HCT116 (cell line): ENCODE measurements at regions not wholly inside any gene's neighbourhood (a gene's known extent, or its start where the extent isn't known, plus 50 kb on each side); places are given as distances from the start of the nearest gene placed in this dataset.

Experiments
- ATAC-seq: fragments of 200-7000 bp; cut with Tn5 transposase; 2 replicates; pipeline ENCODE4 v1.9.1; 2020; ENCODE audit warnings: mild to moderate bottlenecking, moderate library complexity
- BruUV-seq: library from RNA; stranded (reverse); fragments of 400-500 nt; replicated peaks from 2 replicates; lab custom pipeline; 2021; lab: Mats Ljungman, UMichigan
- CTCF ChIA-PET: fragments of 300-600 bp; sonication (Branson Sonifier 250); formaldehyde crosslinking; loops from one replicate; lab custom pipeline; 2021; ENCODE audit warnings: antibody characterized with exemption; lab: Charles Lee
- POLR2A ChIA-PET: fragments of 300-600, 350-600 bp; sonication (Branson Sonifier 250); formaldehyde crosslinking; loops from one replicate; lab custom pipeline; 2021; ENCODE audit warnings: antibody characterized with exemption; lab: Charles Lee
- RAD21 ChIA-PET, 2 experiments: fragments of 300-600 bp; sonication (Branson Sonifier 250); formaldehyde crosslinking; loops; one replicate each; lab custom pipeline; 2023; ENCODE audit warnings: low total read pairs in 2 of 2; ENCODE audit not compliant: uncharacterized antibody in 2 of 2, unreplicated experiment in 2 of 2, low non-redundant PET in 1 of 2; lab: Charles Lee
- DNase-seq: peaks from one replicate; pipeline ENCODE4 v3.0.0-alpha.2; 2010; ENCODE audit warnings: low read depth, low spot score
- H2AFZ ChIP-seq: fragments of 200-600 bp; shearing (Covaris generic), sonication (generic); 2 replicates; pipeline ENCODE4 v1.6.1; 2017; ENCODE audit warnings: low read depth, mixed run types, mixed read lengths, antibody characterized with exemption, low read length; ENCODE audit not compliant: poor library complexity, severe bottlenecking
- H3K27ac ChIP-seq: 2 replicates; pipeline ENCODE4 v1.5.1; 2012; ENCODE audit warnings: low read depth, low read length
- H3K27me3 ChIP-seq: fragments of 200-600 bp; sonication (generic); 2 replicates; pipeline ENCODE4 v1.6.1; 2016; ENCODE audit warnings: mixed run types, low read length, mixed read lengths; ENCODE audit not compliant: insufficient read depth
- H3K36me3 ChIP-seq, 2 experiments: fragments of 200-500 bp in 1 of 2; fragments of 200-600 bp in 1 of 2; sonication (Bioruptor generic) in 1 of 2; sonication (generic) in 1 of 2; 2 replicates each; pipeline versions ENCODE4 v1.5.1 to v1.6.1; 2014 to 2016; ENCODE audit warnings: low read length in 2 of 2, inconsistent platforms in 1 of 2, mixed read lengths in 1 of 2, mixed run types in 1 of 2; ENCODE audit not compliant: insufficient read depth in 2 of 2, control insufficient read depth in 1 of 2
- H3K4me1 ChIP-seq, 2 experiments: fragments of 200-600 bp in 1 of 2; sonication (generic) in 1 of 2; 2 replicates each; pipeline versions ENCODE4 v1.5.1 to v1.6.1; 2012 to 2017; ENCODE audit warnings: low read length in 2 of 2, inconsistent platforms in 1 of 2, mild to moderate bottlenecking in 1 of 2, mixed read lengths in 1 of 2, mixed run types in 1 of 2, moderate library complexity in 1 of 2; ENCODE audit not compliant: insufficient read depth in 2 of 2, control insufficient read depth in 1 of 2
- H3K4me2 ChIP-seq: fragments of 200-600 bp; sonication (generic); 2 replicates; pipeline ENCODE4 v1.6.1; 2017; ENCODE audit warnings: mixed run types, low read length, mixed read lengths
- H3K4me3 ChIP-seq, 2 experiments: fragments of 200-600 bp in 1 of 2; sonication (generic) in 1 of 2; replicated peaks in 1 of 2; 2 replicates each; pipeline ENCODE4 v1.5.1; 2011 to 2016; ENCODE audit warnings: low read length in 2 of 2, control low read depth in 1 of 2, low read depth in 1 of 2, mild to moderate bottlenecking in 1 of 2, mixed read lengths in 1 of 2, mixed run types in 1 of 2
- H3K79me2 ChIP-seq: fragments of 200-600 bp; sonication (generic); 2 replicates; pipeline ENCODE4 v1.6.1; 2017; ENCODE audit warnings: mild to moderate bottlenecking, mixed run types, low read length, moderate library complexity, mixed read lengths; ENCODE audit not compliant: insufficient read depth
- H3K9ac ChIP-seq: fragments of 200-600 bp; sonication (generic); 2 replicates; pipeline ENCODE4 v1.6.1; 2016; ENCODE audit warnings: low read length, mixed read lengths
- H3K9me2 ChIP-seq: fragments of 200-600 bp; sonication (generic), shearing (Covaris generic); 2 replicates; pipeline ENCODE4 v1.6.1; 2017; ENCODE audit warnings: mixed run types, mild to moderate bottlenecking, moderate library complexity; ENCODE audit not compliant: insufficient read depth
- H3K9me3 ChIP-seq, 2 experiments: fragments of 200-500 bp in 1 of 2; fragments of 200-600 bp in 1 of 2; sonication (Bioruptor generic) in 1 of 2; sonication (generic) in 1 of 2; 2 replicates each; pipeline ENCODE4 v1.6.1; 2014 to 2017; ENCODE audit warnings: low read length in 2 of 2, mixed read lengths in 2 of 2, inconsistent platforms in 1 of 2, low read depth in 1 of 2, mild to moderate bottlenecking in 1 of 2, mixed run types in 1 of 2, moderate library complexity in 1 of 2; ENCODE audit not compliant: control insufficient read depth in 1 of 2, insufficient read depth in 1 of 2
- H4K20me1 ChIP-seq: fragments of 200-600 bp; sonication (generic), shearing (Covaris generic); 2 replicates; pipeline ENCODE4 v1.6.1; 2017; ENCODE audit warnings: mixed run types, mild to moderate bottlenecking, moderate library complexity; ENCODE audit not compliant: insufficient read depth
- ATF3 ChIP-seq: IDR thresholded peaks from 2 replicates; pipeline ENCODE4 v1.6.1; 2012
- EGR1 ChIP-seq: IDR thresholded peaks from 2 replicates; pipeline ENCODE4 v1.6.1; 2012; ENCODE audit warnings: low read depth
- ELF1 ChIP-seq: IDR thresholded peaks from 2 replicates; pipeline ENCODE4 v1.6.1; 2012; ENCODE audit warnings: low read depth, borderline replicate concordance
- FOSL1 ChIP-seq: IDR thresholded peaks from 2 replicates; pipeline ENCODE4 v1.6.1; 2012; ENCODE audit warnings: low read depth
- JUND ChIP-seq: IDR thresholded peaks from 2 replicates; pipeline ENCODE4 v1.6.1; 2012
- MAX ChIP-seq: IDR thresholded peaks from 2 replicates; pipeline ENCODE4 v1.6.1; 2012
- POLR2A ChIP-seq: IDR thresholded peaks from 2 replicates; pipeline ENCODE4 v1.7.0; 2011; ENCODE audit warnings: borderline replicate concordance; ENCODE audit not compliant: insufficient read depth, insufficient read length; ENCODE audit errors: extremely low read depth
- POLR2AphosphoS5 ChIP-seq: IDR thresholded peaks from 2 replicates; pipeline ENCODE4 v1.6.1; 2011; ENCODE audit warnings: mild to moderate bottlenecking, low read depth, low read length, moderate library complexity
- RAD21 ChIP-seq: IDR thresholded peaks from 2 replicates; pipeline ENCODE4 v1.6.1; 2012; ENCODE audit warnings: low read depth, mild to moderate bottlenecking
- SIN3A ChIP-seq: IDR thresholded peaks from 2 replicates; pipeline ENCODE4 v1.6.1; 2012; ENCODE audit warnings: low read depth
- SRF ChIP-seq: IDR thresholded peaks from 2 replicates; pipeline ENCODE4 v1.6.1; 2012; ENCODE audit warnings: low read depth
- YY1 ChIP-seq: IDR thresholded peaks from 2 replicates; pipeline ENCODE4 v1.6.1; 2011; ENCODE audit warnings: low read length, low read depth, moderate library complexity, mild to moderate bottlenecking; ENCODE audit not compliant: insufficient replicate concordance; ENCODE audit errors: extremely low read depth
- ZBTB33 ChIP-seq: IDR thresholded peaks from 2 replicates; pipeline ENCODE4 v1.6.1; 2011; ENCODE audit warnings: mild to moderate bottlenecking, low read length, moderate library complexity; ENCODE audit not compliant: insufficient replicate concordance; ENCODE audit errors: extremely low read depth
- ZFX ChIP-seq: fragments of 450-650 bp; IDR thresholded peaks from 2 replicates; pipeline ENCODE4 v1.6.1; 2017
- ZNF274 ChIP-seq: fragments of 200-500 bp; sonication (Bioruptor generic); IDR thresholded peaks from 2 replicates; pipeline ENCODE4 v1.6.1; 2014; ENCODE audit warnings: mild to moderate bottlenecking, low read depth, low read length, inconsistent platforms
- intact Hi-C: fragments of 100-400 bp; cut with micrococcal nuclease; formaldehyde crosslinking; loops from 2 replicates; pipeline ENCODE4 v1.10.0; 2022

- ChIA-PET POLR2A (no interaction called here), CTCF (no interaction called here), RAD21 (no interaction called here)
- Histone ChIP-seq H3K9ac (no peak overlapping the region), H3K27ac (no peak overlapping the region), H2AFZ (peak overlapping the region; percentile 45), H3K36me3 (no peaks in the 10 kb centered on the region), H3K9me2 (no peaks in the 10 kb centered on the region)
- ATAC-seq = peak; percentile 67
- peak; percentile 40 for DNase-seq
- TF ChIP-seq POLR2AphosphoS5 (no peak), ZFX (no peak), ZBTB33 (no peak), FOSL1 (peak; percentile 37; the same call in 1 of the 2 replicates), SRF (no peak), JUND (0 out of 2 replicates have a peak, but pooled peaks have one; percentile 18)
- TF ChIP-seq, all 23 proteins: peak for 2
- intact Hi-C loops = no loop called here
- Histone ChIP-seq H3K4me3 (no peak overlapping the region), H3K9me3 (no peaks in the 10 kb centered on the region), H3K4me1 (peaks cover 0 to 7% of the 10 kb centered on the region in 2 experiments; a peak in 2 of 4 replicates), H3K4me2 (no peak overlapping the region), H3K79me2 (no peaks in the 10 kb centered on the region), H3K27me3 (no peaks in the 10 kb centered on the region), H4K20me1 (no peaks in the 10 kb centered on the region)
- BruUV-seq = no TSS peak
These were observed 475.6 kb downstream of the COG6 start for GRCh38 chr13:40130871-40131636.

GRCh38 chr13:40132249-40132648 is 476.8 kb downstream of the COG6 start:
- ChIA-PET CTCF (no interaction called here), POLR2A (no interaction called here)
- Histone ChIP-seq H3K9ac (no peak overlapping the region), H4K20me1 (no peaks in the 10 kb centered on the region), H2AFZ (no peak overlapping the region), H3K4me1 (peaks cover 0 to 7% of the 10 kb centered on the region in 2 experiments; a peak in 2 of 4 replicates), H3K36me3 (no peaks in the 10 kb centered on the region), H3K4me2 (no peak overlapping the region), H3K9me3 (no peaks in the 10 kb centered on the region), H3K4me3 (no peak overlapping the region), H3K9me2 (no peaks in the 10 kb centered on the region), H3K27me3 (no peaks in the 10 kb centered on the region), H3K27ac (no peak overlapping the region)
- intact Hi-C loops = no loop called here
- ATAC-seq (no peak), DNase-seq (no peak)
- BruUV-seq = no TSS peak
- TF ChIP-seq ZFX (no peak), SRF (no peak), SIN3A (no peak), EGR1 (no peak), ATF3 (no peak), MAX (no peak), POLR2A (no peak), ZNF274 (no peak), YY1 (no peak), JUND (no peak), RAD21 (no peak), ELF1 (no peak)
- TF ChIP-seq, all 23 proteins: peak for 0
- RAD21 ChIA-PET = no interaction called here
- H3K79me2 ChIP-seq = no peaks in the 10 kb centered on the region
